GM19239 (cell line): ENCODE measurements at regions not wholly inside any gene's neighbourhood (a gene's known extent, or its start where the extent isn't known, plus 50 kb on each side); places are given as distances from the start of the nearest gene placed in this dataset.

ENCODE experiments used
- DNase-seq: peaks from one replicate; pipeline ENCODE4 v3.0.0; 2011; ENCODE audit warnings: low spot score; ENCODE audit not compliant: insufficient read length
- FAIRE-seq: peaks from 2 replicates; lab custom pipeline; 2011; peaks lifted over from hg19 to GRCh38; lab: Jason Lieb, UNC

DNA sequence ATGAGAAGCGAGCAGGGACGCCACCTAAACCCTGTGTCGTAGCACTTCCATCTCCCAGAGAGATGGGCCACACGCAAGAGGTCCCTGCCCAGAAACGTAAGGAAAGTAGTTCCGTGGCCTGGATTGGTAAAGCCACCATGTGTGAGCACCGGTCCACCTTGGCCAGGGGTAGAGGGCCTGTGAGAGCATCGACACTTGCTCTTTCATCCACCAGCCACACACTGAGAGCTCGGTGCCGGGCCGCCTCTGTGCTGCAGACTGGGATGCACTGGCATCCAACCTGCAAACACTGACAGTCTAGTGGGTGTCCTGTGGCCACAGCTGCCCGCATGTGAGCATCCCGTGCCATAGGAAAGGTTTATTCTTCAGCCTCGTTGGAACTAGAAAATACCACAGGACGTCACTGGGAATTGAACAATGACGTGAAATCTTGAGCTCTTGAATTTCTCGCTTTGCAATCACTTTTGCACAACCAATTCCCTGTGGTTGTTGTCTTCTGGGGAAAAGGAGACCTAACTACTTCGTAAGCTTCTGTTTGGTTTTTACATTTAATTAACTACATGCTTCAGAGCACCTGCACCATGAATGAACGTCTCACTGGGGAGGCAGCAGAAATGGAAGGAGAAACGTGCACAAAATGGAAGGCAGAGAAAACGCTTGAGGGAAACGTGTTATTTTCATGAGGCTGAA lies 212.0 kb upstream of the RAB6C start:
- FAIRE-seq, result no peak
- no peak for DNase-seq

DNA sequence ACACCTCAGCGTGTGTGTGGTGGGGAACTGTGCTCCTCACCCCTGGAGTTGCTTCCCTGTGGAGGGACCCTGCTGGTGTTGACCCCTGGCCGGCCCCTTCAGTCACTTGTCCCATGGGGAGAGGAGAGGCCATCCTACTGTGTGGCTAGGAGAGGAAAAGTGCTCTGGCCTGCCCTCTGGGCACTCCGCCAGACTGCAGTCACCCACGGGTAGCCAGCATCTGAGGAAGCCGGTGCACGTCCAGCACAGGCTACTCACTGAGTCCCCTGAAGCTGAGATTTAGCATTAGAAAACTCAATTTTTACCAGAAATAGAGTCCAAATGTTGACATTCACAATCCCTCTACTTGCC lies 211.5 kb upstream of the RAB6C start:
- DNase-seq (no peak), FAIRE-seq (no peak)

DNA sequence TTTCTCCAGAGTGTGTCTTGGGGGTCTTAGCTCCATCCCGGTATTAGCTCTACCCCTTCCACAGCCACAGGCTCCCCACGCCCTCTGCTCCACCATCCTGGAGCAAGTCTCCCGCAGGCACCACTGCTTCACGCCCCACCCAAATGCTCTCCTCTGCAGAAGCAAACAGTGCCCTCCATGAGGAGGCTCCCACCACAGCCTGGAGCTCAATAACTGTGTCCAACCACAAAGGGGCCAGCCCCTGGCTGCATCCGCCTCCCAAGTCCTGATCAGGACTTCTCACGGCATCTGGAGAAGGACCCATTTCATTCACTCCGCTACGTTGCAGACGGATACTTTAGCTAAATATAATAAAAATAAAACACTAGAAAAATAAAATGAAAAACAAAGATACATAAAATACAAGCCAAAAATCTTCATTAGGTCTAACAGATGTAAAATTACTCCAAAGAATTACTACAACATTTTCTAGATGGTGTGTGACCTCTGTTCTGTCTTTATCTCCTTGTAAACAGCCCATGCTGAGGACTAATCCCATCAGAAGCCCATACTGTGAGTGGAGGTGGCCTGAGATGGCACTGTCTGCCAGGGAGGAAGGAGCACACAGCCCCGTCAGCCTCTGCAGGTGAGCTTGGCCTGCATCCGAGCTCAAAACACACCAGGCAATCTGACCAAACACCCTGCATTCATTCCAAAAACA lies 210.8 kb upstream of the RAB6C start:
- FAIRE-seq (no peak), DNase-seq (no peak)

DNA sequence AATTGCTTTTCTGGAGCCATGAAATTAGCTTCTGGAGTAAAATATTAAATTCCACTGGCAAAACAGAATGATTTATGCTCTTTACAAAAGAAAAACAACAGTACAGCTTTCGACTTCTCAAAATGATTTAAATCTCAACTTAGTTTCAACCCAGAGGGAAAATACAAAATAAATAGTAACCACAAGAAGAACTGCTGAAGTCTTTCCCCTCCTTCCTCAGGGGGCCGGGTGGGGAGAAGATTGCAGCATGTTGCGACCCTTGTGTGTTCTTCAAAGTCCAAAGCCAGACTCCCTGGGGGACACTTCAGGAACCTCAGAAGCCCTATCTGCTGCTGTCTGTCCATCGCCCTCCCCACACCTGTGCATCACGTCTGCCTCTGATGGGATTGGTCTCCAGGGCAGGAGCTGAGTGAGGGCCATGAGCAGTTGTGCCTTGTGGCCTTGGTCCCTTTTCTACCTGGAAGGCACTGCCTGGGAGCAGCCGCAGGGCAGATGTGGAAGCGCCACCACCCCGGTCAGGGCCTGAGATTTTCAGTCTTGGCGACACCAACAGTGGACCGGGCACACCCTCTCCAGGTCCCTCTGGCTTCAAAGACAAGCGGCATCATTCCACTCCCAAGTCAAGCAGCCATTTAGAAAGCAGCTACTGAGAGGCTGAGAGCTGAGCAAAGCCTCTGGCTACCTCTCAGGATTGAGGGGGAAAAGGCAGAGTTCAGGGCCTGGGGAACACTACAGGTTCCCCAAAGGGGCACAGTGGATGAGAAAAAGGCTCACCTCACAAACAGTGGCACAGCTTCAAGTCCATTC lies 210.1 kb upstream of the RAB6C start:
- FAIRE-seq, result no peak

DNA sequence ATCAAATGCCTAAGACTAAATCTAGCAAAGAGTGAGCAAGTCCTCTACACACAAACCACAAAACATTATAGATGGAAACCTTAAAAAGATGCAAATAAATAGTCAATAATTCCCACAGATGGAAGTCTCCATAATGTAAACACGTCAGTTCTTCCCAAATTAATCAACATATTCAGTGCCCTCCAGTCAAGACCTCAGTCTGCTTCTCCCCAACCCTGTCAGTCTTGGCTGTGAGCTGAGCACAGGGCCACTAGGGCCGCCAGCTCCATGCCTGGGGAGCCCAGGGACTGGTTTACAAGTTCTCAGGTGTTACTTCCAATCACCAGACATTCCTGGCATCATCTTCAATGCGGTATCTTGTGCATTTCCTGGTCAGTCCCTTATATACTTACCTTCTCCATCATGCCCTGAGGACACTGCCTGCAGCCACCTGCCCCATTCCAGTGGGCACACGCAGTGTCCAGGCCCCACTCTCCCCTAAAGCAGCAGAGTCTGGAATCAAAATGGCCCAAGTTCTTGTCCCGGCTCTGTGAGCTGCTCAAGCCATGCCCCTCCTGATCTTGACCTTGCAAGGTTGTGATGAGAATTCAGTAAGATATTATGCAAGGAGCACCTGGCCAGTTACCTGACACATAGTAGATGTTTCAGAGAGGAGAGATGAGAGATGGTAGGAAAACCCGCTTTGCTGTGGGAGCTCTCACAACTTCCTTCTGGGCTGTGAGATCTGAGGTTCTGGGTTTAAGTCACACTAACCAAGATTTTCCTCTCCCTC lies 207.9 kb upstream of the RAB6C start:
- FAIRE-seq (no peak), DNase-seq (no peak)

More for the DNA sequence above, 210.1 kb upstream of the RAB6C start:
- DNase-seq, result no peak

DNA sequence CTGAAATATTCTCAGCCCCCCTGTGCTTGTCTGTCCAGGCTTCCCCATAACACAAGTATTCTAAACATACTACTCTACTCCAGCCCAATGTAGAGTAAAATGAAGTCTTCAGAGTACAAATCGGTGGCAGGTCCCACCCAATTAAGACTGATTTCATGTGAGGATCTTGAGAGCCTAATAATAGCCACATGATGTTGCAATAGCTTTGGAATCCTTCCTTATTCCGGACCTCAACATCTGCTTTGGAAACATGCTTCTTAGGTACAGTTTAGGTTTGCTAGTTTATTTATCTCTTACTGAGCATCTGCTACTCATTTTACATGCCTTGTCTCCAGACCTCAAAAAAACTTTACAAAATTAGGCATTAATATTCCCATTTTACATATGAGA lies 207.3 kb upstream of the RAB6C start:
- DNase-seq (no peak), FAIRE-seq (no peak)

DNA sequence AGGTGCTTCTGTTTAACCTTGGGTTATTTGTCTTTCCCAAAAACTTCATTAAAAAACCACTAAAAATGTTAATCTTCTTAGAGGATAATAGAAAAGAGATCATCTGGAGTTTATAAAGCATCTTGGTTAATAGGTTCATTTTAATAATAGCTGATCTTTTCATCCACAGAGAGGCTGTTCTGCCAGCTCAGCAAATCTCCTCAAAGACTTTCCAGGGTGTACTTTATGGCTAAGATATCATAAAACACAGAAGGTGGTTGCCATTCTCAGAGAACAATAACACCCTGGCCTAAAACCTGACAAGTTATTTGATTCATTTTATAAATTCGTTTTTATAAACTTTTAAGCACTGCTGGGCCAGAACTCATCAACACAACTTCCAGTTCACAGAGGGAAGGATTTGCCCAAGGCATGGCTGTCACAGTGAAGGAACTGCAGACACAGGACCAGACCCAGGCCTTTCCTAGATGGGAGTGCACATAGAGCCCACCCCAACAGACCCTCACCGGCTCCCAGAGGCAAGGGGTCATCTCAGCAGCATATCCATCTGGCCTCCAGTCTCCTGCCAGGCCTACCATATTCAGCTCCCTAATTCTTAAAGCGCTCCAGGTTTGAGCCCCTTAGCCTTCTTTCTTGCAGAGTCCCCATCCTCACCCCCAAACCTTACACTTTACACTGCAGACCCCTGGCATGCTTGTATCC lies 203.4 kb upstream of the RAB6C start:
- no peak for DNase-seq
- FAIRE-seq, result no peak

DNA sequence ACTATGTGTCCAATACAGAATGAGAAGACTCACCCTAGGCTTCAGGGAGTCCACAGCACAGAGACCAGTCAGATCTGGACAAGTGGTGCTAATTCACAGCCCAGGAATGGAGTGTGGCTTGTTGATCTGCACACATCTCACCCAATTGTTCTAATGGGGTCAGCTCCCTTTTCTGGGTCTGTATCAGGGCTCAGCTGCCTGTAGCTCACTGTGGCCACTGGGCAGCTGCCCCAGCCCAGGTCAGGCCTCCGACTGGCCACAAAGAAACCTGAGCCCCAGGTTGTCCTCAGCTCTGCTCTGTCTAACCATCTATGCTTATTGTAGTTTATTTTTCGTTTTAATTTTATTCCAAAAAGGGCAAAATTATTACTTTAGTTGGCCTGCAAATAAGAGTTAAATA lies 202.3 kb upstream of the RAB6C start:
- FAIRE-seq (no peak), DNase-seq (no peak)

DNA sequence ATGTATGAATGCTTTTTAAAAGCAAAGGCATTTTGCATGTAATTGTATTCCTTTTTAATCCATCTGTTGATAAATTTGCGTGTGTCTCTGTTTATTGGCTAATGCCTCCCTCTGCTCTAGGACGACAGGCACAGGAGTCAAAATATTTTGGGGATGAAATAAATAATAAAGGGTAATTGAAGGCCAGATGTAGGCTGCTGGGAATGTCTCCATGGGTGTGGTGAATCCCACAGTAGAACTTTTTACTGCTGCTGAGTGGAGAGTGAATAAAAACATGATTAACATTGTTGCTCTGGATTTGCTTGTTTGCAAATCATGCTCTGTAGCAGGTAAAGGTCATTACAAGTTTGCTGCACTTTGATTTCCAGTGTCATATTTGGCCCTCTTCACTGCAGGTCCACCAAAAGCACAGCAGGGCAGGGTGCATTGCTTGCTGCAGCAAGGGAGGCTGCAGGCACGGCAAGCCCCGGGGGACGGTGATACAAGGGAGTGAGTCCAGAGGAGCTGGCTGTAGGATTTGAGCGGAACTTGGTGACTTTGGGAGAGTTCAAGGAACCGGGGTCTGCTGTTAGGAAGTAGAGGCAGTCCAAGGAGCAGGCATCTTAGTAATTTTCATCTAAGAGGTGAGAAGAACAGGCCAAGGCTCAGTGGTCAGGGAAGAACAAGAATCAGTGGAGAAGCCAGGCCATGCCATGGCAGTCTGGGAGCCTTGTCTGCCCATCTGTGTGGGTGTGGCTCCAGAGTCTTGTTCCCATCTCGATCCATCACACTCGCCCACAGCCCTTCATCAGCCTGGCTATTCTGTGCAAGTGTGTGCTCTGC lies 201.5 kb upstream of the RAB6C start:
- FAIRE-seq, result no peak
- no peak for DNase-seq

DNA sequence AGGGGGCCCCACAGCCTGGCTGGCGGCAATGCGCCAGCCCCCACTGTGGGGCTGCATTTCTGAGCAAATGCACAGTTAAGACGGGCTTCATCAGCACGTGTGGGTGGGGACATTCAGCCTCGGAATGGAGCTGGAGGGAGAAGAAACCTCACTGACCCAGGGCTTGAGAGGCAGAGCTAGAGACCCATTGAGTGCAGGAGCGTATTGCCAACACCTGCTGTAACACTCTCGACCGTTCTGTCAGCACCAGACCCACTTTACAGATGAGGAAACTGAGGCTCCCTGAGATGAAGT lies 200.9 kb upstream of the RAB6C start:
- DNase-seq (no peak), FAIRE-seq (no peak)

DNA sequence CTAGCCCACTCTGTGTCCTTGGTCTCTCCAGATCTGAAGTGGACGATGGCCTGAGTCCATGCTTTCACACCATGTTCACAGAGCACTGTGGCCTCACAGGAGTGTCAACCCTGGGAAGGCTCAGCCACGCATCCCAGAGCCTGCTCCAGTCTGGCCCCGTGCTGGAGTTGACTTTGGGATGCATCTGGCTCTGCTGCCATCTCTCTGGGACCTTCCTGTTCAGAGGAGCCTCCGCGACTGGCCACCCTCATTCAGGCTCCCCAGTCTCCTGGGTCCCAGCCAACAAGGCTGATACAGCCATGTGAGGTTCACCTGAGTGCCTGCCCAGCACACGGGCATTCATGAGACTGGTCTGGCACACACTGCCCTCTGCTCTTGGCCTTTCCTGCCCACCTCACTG lies 199.7 kb upstream of the RAB6C start:
- FAIRE-seq (no peak), DNase-seq (no peak)

DNA sequence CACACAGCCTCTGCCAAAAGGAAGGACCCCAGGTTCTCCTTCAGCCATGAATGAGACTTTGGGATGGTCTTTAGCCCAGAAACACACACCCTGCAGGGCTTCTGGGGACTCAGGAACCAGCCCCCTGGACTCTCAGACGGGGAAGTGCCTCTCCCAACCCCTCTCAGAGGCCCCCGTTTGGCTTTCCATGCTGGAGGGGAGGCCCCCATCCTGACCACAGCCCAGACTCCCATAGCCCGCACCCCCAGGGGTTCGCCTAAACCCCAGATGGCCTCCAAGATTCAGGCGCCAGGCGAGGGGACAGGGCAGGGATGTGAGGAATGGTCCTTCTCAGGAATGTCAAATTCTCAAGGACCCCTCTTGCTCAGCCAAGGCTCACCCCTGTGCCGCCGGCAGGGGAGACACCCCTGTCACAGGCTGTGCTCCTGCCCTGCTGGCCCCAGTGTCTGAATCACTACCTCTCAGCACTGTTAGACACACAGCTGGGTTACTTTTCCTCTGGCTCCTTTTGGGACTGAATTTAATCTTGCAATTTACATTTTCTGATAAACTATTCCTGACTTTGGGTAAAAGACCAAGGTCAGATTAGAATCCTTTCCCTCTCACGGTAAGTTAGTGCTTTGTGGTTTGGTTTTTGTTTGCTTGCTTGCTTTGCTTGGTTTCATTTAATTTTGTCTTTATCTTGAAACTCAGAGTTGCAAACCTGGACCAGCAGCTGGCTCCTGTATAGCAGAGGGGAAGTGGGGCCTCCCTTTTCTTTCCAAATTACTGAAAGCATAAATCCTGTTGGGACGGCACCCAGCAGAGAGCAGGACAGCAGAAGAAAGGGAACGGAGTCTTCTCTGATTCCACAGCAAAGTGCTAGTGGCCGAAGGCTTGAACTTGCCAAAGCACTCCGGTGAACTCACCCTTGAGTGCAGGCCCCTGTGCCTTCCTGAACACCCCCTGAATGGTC lies 198.9 kb upstream of the RAB6C start:
- DNase-seq (no peak), FAIRE-seq (no peak)

DNA sequence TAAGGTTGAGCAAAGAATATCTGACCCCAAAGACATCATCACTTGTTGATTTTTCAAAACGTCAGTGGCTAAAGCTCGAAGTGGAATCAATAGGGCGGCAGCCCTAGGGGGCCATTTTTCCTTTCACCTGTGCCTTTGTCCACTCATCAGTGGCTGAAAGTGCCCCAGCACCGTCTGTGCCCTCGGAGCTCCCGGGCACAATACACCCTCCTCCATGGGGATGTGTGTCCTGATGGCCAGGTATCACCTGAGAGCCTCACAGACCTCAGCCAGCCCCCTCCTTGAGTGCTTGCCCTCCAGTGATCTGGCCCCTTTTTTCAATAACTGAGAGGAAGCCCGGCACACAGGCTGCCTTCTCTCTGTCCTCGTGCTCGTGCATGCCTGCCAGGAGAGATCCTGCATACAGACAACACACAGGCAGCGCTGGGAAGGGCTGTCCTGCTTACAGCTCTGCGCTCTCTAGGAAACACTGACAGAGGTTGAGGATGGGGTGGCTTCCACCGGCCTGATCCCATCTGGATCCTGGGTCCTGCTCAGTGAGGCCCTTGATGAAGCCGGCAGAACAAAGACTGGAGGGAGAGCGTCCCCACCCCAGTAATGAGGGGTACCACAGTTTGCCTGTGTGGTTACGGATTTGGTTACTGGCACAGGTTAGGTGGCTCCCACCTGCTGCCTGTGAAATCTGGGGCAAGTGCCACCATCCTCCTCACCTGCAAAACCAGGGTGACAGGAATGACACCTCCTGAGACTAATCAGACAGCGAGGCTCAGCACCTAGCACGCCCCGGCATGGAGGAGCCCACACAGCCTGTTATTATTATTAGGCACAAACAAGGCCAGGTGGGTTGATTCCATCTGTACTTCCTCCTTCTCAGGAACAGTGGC lies 197.5 kb upstream of the RAB6C start:
- FAIRE-seq (no peak), DNase-seq (no peak)

DNA sequence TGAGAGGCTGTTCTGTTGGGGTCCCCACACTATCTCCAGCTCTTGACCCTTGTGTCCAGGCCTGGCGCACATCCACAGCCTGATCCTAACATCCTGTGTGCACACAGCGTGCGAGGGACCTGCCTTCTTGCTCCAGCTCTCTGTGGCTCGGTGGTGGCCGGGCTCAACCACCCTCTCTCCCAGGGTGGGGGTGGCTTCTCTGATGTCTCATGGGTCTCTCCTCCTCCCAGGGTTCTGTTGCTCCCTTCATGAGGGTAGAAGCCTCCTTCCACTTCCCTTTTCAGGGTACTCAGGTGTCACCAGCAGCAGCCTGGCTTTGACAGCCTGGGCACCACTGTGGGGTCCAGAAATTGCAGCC lies 196.9 kb upstream of the RAB6C start:
- DNase-seq, result no peak
- no peak for FAIRE-seq

DNA sequence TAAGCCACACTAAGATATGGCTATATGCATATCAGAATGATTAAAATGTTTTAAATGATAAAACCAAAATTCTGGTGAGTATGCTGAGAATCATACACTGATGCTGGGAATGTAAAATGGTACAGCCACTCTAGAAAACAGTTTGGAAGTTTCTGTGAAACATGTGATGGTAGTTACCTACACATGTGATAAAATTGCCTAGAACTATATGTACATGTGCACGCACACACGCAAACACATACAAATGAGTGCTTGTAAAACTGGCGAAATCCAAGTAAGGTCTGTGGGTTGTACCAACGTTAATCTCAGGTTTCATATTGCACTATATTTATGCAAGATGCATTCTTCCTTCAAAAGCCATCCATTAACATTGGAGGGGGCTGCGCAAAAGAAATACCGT lies 195.0 kb upstream of the RAB6C start:
- no peak for FAIRE-seq
- no peak for DNase-seq

DNA sequence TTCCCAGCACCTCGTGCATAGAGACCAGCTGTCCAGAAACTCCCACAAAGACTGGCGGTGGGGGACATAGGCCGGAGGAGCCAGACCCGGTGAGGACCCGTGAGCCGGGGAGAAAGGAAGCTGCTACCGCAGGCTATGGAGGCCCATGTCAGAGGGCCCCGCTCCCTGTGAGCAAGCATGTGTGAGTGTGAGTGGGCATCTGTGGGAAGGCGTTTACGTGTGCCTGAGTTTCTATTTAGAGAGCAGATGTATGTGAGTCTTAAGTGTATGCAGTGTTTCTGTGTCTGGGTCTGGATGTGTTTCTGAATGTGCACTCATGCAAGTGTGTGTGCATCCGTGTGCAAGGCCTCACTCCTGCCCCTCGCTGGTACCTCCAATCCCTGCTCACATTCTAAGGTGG lies 187.8 kb upstream of the RAB6C start:
- DNase-seq (no peak), FAIRE-seq (no peak)

DNA sequence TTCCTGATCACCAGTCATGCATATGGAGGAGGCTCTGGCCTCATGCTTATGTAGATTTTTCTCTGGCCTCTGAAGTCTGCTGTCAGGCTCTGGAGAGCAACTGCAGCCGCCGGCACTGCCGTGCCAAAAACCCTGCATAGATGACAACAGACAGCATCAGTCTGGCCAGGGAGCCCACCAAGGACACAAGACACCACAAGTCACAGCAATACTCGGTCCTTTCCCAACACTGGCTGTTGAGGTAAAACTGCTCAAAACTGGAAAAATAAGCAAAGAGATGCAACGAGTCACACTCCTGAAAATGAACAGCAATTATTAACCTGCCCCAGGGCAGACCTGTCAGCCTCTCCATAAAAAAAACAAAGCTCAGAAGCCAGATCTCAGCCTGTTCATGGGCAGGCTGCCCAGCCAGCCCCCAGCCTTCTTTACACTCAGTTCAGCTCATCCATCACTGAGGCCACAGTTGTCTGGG lies 186.0 kb upstream of the RAB6C start:
- FAIRE-seq (no peak), DNase-seq (no peak)
